HG02678 (cell line): ENCODE measurements at regions not wholly inside any gene's neighbourhood (a gene's known extent, or its start where the extent isn't known, plus 50 kb on each side); places are given as distances from the start of the nearest gene placed in this dataset.
A peak's percentile ranks its signal among the peaks of the same experiment; 100 is the strongest.

Experiments used
- ATAC-seq: cut with Tn5 transposase; IDR thresholded peaks from one replicate; pipeline ENCODE4 v1.9.1; 2021; ENCODE audit warnings: mild to moderate bottlenecking, moderate library complexity; ENCODE audit not compliant: unreplicated experiment

- peak; percentile 39 for ATAC-seq
Measured at GRCh38 chr2:128732976-128733431, 414.3 kb upstream of the HS6ST1 start.

GRCh38 chr2:128733450-128733849 is 414.8 kb upstream of the HS6ST1 start:
- ATAC-seq: no peak

DNA sequence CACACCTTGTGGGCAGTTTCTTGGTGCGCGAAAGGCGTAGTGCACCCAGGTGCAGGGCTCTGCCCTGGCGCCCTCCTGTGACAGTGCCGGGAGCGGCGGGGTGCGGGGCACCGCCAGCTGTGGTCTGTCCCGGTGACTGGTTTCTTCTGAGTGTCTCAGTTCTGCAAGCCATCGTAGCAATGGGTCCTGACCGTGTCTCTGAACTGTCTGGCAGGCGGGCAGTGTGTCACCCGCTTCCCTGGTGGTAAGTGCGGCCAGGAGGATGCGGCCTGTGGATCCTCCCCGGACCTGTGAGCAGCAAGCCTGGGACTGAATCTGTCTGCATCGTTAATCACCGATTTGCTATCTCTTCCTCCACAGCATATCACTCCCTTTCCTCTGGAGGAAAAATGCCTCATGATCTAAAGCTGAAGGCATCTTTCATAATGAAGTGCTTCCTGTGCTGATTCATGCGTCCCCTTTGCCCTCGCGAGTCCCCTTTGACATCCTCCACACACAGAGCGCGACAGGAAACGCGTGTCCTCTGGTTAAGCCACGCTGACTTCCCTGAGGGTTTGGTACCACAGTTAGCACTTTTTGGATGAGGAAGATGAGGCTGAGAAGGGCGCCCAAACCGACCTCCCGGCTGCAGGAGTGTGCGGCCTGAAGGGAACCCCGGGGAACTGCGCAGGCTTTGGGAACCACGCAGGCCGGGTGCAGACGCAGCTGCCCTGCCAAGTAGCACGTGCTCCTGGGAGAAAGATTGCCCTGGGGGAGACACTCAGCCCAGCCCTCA is 416.0 kb upstream of the HS6ST1 start:
- peak; percentile 53 for ATAC-seq

- ATAC-seq: no peak
Measured at GRCh38 chr2:128735296-128735960, 416.8 kb upstream of the HS6ST1 start.

DNA sequence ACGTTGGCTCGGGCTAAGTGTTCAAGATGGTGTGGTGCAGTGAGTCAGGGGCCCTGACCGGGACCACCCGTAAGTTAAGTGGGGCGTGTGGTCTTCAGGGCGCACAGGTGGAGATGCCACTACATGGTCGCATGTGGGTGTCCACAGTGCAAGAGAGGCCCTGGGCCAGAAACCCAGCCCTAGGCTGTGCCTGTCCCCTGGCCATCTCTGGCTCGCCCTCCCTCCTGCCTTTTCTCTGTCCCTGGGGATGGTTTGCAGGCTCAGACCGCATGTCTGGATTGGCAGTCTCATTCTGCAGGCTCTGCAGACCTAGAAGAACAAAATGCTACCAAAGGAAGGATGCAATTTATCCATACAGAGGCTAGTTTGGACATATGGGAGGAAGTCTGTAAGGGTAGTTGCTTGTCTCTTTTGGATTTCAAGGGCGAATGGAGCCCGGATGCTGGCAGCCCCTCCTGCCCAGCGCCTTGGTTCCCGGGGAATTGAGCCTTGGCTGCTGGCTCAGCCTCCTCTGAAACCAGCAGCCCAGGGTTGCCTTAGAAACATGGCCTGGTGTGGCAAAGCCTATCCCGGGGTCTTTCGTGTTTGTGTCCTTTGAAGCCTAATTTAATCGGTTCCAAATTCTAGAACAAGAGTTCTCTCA is 417.5 kb upstream of the HS6ST1 start:
- ATAC-seq: no peak

DNA sequence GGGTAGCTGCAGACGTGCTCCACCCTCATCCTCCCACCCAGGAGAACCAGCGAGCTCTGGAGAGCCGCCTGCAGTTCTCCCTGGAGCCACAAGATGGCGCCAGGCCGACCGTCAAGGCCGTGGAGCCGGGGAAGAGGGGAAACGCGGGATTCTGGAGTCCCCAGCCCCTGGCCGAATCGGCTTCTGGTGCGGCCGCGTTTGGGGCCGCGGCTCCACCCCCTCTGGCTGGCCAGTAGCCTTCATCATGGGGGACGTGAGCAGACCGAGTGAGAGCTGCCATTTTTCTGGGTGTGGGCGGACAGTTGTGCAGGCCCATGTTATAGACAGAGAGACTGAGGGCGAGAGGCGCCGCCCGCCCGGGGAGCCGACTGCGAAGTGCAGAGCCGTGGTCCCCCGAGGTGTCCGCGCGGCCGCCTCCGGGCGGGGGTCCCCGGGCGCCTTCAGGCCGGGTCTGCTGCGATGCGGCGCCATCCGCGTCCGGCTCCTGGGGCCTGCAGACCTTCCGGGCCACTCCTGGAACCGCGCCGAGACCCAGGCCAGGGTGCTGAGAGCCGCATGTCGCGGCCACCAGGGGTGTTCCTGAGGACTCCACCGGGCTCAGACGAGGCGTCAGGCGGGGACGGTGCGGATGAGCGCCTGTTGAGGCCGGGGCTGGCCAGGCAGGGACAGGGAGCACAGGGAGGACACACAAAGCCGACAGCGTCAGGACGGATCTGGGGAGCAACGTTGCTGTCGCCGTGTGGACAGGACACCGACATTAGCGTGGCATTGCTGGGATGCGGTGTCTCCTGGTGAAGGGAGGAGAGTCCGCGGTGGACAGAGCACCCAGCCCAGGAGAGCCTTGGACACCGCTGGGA is 418.2 kb upstream of the HS6ST1 start:
- ATAC-seq: peak; percentile 44

- no peak for ATAC-seq
Measured at GRCh38 chr2:128737546-128737826, 418.8 kb upstream of the HS6ST1 start.

GRCh38 chr2:128738446-128739110 is 419.9 kb upstream of the HS6ST1 start:
- no peak for ATAC-seq

DNA sequence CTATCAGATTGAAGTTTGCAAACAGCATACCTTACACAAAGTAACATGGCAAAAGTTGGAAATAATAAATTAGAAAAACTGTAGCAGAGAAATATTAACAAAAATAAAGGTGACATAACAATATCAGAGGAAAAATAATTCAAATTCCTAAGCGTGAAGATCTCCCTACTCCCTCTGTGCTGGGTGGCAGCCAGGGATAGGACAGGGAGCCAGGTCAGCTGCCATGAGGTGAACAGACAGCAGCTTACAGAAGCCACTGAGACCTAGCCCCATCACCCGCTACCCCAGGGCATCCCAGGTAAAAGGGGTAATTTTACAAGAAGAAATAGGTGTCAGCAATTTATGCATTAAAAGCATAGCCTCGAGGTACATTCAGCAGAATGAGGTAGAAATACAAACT is 423.8 kb upstream of the HS6ST1 start:
- ATAC-seq: no peak

DNA sequence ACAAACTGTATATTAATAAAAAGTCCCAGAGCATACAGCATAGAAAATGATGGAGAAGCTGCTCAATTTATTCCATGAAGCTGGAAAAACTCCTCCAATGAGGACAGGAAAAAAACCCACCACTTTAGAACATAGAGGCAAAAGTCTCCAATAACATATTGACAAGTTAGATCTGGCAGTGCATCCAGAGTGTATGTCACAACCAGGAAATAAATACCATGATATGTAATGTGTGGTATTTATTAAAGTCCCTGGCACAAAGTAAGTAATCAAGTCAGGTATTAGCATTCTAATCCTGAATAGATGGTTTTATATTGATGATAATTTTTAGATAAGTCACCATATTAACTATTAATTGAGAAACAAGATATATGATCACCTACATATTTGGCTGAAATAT is 427.3 kb upstream of the HS6ST1 start:
- ATAC-seq: no peak

- ATAC-seq: no peak
Measured at GRCh38 chr2:128746356-128746755, 427.7 kb upstream of the HS6ST1 start.

DNA sequence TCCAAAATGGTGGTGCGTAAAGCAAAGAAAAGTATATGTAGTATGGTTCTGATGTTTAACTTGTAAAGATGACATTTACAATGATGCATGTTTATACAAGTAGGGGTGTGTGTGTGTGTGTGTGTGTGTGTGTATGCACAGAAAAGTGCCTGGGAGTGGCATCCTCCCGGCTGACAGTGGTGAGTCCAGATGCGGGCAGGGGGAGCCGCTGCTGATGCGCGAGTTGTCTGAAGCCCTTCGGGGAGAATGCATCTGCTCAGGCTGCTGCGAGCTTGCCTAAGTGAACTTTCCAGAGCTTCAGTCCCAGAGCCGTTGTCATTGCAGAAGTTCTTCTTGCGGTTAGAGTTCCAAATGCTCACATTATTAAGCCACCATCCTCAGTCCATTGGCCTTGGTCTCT is 429.7 kb upstream of the HS6ST1 start:
- ATAC-seq: no peak

DNA sequence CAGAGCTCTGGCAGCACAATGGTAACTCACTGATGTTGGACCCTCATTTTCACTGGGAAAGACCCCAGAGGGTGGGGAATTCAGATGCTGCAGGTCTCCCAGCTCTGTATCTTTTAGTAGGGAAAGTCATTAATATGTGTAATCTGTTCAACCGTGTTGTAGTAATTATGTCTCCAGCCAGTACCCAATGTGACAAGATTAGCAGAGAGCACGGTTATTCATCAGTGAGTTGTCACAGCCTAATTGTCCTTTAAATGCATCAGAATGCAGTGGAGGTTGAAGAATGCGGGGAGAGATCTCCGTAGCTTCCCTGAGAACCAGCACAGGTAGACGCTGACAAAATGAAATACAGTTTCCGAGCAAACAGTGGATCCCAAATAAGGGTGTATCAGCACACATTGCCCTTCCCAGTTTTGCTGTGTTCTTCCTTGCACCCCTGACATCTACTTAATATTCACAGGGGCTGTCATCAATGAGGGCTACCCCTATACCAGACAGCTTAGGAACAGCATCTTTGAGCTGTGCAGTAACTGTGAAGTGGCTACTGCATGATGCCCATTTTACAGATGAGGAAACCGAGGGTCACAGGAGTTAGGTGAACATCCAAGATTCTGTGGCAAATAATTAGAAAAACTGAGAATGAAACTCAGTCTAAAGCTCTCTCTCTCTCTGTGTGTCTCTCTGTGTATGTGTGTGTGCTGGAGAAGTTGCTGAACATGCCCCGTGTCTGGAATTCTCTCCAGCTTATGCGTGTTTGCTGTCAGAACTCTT is 430.4 kb upstream of the HS6ST1 start:
- no peak for ATAC-seq

GRCh38 chr2:128750328-128751165 is 431.9 kb upstream of the HS6ST1 start:
- no peak for ATAC-seq

DNA sequence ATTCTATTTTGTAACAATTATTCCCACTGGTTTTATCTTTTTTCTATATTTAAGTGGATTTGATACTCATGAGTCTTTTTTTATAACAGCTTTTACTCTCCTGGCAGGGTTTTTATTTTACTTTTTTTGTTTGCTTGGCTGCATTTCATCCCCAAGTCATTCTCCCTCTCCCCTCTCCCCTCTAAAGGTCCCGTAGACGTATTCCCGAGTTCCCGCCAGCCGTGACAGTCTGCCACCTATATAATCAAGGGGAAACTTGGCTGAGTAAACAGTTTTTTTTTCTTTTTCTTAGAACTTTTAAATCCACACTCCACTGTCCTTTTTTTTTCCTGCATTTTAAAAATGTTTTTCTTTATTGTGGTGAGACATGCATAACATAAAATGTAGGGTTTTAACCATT is 433.1 kb upstream of the HS6ST1 start:
- ATAC-seq: no peak

DNA sequence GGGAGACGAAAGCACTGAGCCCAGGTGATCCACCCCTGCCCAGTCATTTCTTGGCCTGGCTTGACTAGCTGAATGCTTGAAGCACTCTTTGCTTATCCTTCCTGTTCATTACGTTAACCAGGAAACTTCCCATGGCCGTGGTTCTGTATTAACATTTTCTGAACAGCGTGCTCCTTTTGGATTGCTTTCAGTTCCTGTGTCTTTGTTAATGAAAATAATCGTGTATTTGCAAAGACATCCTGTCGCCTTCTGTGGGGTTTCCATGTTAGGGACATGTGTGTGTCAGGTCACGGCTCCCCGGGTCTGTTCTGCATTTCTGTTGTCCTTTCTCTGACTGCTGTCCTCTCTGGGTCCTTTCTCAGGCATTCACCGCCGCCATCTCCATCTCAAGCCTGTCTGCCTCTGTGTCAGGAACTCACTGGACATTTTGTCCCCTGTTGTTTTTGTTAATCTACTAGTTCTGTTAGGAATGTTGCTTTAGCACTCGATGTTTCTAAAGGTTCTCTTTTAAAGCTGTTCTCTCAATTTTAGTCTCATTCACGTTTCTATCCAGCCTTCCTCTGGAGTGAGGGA is 434.1 kb upstream of the HS6ST1 start:
- ATAC-seq: no peak

GRCh38 chr2:128753321-128753720 is 434.7 kb upstream of the HS6ST1 start:
- ATAC-seq: no peak

- no peak for ATAC-seq
Measured at GRCh38 chr2:128753800-128754199, 435.1 kb upstream of the HS6ST1 start.

- ATAC-seq: peak; percentile 95
Measured at GRCh38 chr2:128754246-128754724, 435.6 kb upstream of the HS6ST1 start.
